ENCODE measurements at regions not wholly inside any gene's neighbourhood (a gene's known extent, or its start where the extent isn't known, plus 50 kb on each side); places are given as distances from the start of the nearest gene placed in this dataset.

DNA sequence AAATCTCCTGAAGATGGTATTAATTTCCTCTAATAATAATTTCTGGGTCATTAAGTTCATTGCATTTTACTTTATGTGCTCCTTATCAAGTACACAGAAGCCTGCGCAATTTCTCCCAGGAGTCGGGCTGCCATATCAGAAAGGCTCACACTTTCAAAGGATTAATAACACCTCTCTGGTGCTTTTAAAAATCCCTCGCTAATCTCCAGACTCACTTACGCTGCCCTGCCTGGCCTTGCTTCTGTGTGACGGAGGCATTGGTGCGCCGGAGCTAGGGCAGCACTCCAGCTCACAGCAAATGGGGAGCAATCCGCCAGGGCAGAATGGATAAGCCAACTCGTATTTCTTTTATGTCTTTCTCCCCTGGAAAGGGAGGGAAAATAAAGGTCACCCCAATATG lies 300.8 kb downstream of the EFNB2 start:
- DNase-seq (ENCODE audit: low read depth) = no peak

DNA sequence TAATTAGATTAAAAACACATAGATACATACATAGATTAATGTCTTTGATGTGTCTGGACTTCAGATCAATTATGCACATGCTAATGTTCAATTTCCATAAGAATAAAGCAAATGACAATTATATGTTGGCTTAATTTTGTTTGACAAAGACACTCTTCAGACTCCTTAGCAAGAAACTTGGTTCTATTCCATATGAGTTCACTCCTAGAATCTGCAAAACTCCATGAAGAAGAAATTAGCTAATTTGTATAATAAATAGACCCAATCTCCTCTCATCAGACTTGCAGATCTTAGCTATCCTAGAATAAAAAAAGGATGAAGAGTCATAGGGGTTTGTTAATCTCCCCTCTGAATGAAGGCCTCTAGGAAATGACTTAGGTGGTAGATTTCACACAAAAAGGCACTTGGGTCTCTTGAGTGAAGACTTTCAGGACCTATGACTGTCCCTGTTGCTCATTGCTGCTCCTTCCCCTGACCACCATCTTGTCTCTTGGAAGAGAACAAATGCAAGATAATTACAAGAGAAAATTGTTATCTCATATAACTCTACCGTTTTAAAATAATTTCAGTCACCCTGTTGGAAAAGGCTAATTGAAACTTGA lies 302.2 kb downstream of the EFNB2 start:
- DNase-seq (ENCODE audit: low read depth) = no peak

DNA sequence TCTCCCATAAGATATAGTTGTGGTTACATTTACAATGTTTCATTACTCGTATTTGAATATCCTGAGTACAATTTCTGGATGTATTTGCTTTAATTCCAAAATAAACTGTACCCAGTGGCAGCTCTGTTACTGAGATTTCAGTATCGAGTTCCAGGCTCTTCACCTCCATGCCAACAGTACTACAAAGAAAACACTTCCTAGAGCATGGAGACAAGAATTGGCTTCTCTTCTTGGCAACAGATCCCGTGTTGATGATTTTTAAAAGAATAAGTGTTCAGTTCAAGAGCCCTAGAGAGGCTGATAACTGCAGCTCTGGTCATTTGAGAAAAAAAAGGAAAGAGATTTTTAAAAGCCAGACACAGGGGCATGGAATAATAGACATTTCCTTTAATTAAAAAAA lies 302.8 kb downstream of the EFNB2 start:
- DNase-seq (ENCODE audit: low read depth) = no peak

DNA sequence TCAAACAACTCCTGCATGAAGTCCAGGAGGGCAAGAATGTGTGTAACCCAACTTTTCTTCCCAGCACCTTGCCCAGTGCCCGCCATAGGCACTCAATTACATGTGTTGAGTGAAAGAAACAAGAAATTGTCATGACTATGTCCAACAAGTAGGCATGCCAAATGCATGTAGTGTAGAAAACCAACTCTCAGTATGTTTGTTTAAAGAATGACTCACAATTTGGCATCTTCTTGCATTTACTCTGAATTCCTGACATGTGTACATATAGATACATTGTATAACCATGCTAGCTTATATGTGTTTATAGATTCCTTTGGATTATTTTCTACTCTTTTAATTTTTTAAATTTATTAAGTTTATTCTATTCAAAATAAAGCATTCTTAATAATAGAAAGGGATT lies 305.0 kb downstream of the EFNB2 start:
- no peak for DNase-seq (ENCODE audit: low read depth)

DNA sequence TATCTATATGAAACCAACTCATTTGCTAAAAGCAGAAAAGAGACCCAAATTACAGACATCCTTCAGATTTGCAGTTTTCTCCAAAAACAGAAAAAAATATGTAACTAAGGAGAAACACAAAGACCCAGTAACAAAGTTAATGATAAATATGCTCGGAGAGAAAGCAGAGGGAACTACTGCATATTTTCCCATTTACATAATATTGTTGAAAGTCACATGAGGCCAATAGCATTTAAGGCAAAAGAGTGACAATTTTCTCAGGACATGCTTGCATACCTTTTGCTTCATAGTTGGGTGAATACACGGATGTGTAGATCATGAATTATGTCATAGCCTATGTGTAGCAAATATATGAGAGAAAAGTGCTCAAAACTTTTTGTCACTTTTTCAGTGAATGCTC lies 310.3 kb downstream of the EFNB2 start:
- DNase-seq (ENCODE audit: low read depth) = no peak

DNA sequence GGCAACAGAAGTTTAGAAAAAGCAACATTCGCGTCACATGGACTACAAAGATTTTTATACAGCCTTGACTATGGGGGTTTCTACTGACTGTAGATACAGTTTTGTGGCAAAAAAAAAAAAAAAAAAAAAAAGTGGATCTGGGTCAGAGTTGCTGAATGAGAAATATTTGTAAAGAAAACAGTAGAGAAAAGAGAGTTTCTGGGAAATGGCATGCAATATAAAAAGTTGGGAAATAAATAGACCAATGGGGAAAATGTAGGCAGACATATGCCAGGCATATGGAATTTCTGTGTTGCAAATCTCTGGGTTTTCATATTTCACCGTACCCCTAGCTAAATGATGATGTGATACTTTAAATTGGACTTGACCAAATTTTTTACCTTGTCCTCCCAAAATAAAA lies 315.3 kb downstream of the EFNB2 start:
- DNase-seq (ENCODE audit: low read depth) = no peak

DNA sequence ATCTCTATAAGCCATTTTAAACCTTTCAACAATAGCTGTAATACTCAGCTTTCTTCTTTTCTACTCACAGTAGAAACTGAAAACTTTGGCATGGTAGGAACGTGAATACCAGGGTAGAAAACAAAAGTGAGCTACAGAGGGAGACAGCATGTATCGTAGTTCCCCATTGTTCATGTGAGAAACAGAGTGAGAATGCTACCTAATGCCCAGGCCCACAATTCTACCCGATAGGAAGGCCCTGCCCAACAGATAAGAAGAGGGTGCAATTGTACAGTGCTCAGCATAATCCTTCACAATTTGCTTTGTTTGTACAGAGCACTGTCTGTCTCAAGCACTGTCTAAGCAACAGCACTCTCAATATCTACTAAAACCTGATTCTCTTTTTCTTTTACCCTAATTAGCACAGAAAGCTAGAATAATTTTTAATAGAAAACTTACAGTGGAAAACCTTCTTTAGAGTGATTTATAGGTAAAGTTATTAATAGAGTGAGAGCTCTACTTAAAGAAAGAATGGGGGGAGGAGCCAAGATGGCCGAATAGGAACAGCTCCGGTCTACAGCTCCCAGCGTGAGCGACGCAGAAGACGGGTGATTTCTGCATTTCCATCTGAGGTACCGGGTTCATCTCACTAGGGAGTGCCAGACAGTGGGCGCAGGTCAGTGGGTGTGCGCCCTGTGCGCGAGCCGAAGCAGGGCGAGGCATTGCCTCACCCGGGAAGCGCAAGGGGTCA lies 322.3 kb downstream of the EFNB2 start:
- no peak for DNase-seq (ENCODE audit: low read depth)

DNA sequence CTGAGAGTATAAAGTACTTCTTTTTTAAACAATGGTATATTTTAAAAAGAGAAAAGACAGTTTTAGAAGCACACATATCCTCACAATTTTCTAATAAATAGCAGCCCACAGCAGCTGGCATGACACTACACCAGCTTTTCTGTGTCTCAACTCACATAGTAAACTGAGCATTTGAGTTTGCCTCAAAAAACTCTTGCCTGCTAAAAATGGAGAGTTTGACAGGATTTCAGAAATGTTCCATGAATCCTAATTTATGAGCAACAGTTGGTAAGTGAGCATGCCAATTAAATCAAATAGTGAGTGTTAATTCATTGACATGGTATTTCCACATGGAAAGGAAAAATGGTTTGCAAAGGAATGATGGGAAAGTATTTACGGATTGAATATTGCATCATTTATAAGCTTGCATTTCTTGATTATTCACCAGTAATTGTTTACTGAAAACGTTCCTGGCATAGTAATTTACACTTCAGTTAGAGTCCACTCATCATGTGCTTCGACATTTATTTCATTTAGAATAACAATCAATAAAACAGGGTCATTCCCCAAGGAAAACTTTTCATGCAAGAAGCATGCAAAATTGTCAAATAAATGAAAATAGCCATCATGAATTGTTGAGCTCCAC lies 323.0 kb downstream of the EFNB2 start:
- no peak for DNase-seq (ENCODE audit: low read depth)

DNA sequence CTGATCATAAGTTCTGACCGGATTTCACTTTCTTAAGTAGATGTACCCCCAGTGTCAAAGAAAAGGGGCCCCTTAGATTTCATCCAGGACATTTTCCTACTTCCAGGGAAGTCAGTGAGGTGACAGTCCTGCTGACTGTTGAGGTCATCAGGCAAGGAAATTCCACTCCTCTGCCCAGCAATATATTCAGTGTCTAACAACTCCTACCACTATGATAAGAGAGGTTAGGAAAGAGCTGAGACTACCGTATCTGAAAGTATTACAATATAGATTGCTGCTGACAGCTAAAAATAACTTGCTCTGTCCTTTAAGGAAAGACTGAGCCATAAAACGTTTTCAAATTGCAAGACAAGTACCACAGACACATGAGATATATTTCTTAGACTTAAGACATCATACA lies 325.1 kb downstream of the EFNB2 start:
- DNase-seq (ENCODE audit: low read depth) = no peak

DNA sequence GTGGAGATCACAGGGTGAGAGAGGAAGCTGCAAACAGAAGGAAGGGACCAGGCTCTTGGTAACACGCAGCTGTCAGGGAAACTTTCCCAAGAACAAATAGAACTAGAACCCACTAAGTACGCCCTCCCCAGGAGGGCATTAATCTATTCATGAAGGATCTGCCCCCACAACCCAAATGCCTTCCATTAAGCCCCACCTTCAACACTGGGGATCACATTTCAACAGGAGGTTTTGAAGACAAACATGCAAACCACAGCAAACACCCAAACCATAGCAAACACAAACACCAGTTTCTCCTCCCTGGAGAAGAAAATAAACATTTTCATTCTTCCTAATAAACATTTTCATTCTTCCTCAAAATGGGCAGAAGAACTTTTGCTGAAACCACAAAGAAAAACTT lies 329.6 kb downstream of the EFNB2 start:
- DNase-seq (ENCODE audit: low read depth) = no peak

DNA sequence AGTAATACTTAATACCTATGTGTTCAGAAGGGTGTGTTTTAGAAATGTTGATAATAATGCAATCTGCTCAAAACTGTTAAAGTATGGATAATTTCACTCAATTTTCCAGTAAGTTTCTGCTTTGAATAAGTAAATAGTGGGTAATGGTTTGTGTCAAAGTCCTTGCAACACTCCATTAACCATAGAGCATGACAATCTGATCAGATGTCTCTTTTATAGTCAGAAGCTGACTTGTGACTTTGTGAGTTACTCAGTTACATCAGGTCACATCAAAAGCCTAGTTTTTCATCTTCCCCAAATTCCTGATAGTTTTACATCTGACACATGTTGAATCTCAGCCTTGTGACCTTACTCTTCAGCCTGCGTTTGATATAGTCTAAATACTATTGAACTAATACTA lies 338.0 kb downstream of the EFNB2 start:
- DNase-seq (ENCODE audit: low read depth) = no peak

DNA sequence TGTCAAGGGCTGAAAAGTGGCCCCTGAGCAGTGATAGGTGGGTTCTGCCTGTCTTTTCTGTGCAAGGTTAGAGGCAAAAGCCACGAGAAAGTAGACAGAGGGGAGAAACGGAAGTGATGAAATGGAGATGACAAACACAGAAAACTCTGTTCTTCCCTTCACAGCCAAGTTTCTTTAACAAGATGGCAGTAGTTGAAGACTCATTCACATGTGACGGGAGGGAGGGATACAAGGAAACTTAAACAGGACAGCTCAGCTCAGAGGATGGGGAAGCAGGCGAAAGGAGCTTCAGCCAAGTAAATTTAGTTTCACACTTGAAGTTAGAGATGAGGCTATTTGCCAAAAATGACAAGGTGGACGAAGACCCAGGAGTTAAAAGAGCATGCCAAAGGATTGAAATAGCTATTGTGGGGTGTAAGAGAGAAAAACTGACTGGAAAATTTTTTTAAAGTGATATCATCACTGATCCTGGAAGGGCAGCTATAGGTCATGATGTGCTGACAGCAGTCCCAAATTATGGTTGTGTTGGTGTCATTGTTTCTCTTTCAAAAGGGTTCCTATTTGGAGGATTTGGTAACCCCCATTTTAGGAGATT lies 347.9 kb downstream of the EFNB2 start:
- DNase-seq (ENCODE audit: low read depth) = no peak

DNA sequence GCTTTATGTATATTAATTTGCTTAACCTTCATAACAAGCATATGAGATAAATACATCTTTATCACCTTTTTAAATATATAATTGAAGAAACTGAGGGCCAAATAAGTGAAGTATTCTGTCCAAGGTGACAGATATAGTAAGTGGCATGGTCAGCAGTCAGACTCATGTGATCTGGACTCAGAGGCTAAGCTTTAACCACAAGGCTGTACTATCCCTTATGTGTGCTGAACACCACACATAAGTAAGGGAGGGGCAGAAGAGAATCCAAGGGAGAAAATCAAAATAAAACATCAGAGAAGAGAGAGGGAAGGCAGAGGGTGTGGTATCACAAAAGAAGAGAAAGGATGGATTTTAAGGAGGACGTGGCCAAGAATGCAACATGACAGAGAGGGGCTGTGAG lies 348.4 kb downstream of the EFNB2 start:
- DNase-seq (ENCODE audit: low read depth) = no peak

DNA sequence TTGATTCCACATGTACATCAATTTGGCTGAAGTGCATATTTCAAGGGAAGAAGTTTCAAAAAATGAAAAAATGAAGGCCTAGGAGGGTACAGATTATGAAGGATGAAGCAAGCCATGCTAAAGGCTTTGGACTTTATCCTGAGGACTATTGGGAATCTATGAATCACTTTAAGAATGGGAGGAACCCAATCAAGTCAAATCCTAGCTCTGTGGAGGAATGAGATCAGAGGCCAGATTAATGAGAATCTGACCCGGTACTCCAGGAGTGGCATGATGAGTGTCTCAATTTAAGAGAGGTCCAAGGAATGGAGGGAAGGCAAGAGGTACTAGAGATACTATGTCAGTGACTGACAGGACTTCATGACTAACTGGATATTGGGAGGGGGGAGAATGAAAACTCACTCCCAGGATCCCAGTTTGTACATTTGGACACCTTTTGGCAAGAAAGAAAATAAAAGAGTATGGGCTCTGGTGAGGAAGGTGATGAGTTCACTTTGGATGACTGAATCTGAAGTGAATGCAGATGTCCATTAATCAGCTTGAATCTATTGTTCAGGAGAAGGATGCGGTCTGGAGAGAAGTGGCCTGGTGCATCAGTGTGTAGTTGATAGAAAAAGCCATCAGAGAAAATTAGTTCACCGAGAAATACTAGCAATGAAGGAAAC lies 349.0 kb downstream of the EFNB2 start:
- DNase-seq (ENCODE audit: low read depth) = no peak

DNA sequence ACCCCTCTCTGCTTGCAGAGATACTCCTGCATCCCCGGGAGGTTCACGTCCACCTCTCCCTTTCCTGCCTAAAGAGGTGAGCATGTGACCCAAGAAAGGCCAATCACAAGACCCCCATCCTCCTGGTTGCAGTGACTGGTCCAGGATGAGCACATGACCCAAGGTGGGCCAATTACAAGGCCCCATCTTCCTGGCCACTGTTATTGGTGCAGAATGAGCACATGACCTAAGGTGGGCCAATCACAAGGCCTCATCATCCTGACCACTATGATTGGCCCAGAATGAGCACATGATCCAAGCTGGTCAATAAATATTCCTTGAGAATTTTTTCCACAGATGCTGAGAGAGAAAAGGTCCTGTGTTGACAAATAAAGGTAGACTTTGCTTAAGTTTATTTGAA lies 350.7 kb downstream of the EFNB2 start:
- DNase-seq (ENCODE audit: low read depth) = no peak

DNA sequence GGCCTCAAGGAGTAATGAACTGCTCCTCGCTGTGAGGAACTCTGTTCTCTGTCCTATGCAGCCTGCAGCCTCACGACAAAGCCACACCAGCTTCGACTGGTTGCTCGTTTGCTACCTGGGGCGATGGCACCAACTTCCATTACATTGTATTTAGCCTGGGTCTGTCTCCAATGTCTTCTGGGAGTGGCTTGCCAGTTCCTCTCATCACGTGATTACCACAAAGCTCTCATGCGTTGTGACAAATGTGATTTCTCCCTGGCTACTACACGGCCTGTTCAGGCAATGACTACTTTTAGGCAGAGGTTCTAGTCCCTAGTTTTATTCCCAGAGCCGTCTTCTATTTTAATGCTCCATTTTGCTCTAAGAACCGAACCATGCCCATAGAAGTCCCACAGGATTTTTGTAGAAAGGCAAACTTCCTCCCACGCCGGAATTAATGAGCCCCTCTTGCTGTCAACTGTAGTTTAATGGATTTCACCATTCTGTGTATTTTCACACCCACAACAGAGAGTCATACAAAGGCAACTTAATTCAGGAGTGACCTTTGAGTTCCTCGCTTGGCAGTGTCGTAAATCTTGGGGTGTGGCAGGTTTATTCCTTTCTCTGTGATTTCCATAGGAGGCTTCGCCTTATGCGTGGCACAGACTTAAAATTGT lies 351.9 kb downstream of the EFNB2 start:
- no peak for DNase-seq (ENCODE audit: low read depth)

DNA sequence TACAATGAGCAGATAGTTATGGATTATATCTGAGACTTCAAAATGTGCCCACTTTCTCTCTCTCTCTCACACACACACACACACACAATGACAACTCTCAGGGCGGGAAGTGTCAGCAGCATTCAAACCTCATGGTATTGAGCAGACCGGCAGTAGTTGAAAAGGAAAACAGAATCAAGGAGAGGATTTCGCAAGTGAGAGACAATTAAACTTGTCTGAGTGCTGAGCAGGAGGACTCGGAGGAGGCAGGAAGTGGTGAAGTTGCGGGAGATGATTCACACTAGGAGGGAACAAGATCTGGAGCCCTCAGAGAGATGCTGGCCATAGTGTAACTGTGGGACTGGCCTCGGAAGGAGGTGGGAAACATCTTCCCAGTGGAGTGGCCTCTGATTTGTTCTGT lies 353.1 kb downstream of the EFNB2 start:
- DNase-seq (ENCODE audit: low read depth) = no peak

DNA sequence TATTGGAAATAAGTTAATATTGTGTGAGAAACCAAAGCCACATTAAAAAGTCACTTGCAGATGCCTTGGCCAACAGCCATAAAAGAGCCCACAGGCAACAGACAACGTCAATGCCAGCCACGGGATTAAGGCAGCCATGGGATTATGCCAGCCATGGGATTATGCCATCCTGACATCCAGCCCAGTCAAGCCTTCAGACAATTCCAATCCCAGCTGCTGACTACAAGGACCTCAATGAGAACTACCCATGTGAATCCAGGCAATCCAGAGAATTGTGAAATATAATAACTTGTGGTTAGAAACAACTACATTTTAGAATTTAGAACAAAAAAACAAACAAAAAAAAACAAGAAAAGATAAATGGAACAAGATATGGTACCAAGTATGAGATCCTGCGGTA lies 356.6 kb downstream of the EFNB2 start:
- DNase-seq (ENCODE audit: low read depth) = no peak

DNA sequence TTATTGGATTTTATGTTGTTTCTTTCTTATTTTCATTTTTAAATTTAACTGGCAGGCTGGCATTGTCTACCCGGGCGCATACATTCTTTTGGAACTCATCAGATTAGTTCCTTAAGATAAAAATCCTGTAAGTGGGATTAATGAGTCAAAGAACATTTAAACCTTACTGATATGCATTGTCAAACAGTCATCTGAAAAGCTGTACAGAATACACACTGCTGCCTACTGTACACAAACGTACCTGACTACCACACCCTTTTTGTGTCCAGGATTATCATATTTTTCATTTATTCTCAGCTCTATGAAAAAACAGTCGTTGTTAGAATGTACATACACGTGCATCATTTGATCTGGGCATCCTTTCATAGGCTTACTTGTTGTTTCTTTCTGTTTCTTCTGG lies 358.3 kb downstream of the EFNB2 start:
- no peak for DNase-seq (ENCODE audit: low read depth)

DNA sequence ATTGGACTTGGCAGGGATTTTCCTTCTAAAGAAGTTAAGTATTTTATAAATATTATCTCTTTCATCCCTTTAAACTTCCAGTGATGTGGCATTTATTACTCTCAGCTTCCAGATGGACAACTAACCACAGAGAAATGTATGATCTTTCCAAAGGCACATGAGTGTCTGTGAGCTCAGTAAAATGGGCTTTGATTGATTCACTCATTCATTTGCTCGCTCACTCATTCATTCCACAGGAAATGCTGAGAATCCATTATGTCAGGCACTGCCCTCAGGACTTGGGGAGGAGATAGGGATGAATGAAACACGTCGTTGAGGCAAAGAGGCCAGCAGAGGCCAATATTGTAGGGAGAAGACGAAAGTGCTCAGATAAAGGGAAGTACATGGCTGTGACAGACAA lies 359.3 kb downstream of the EFNB2 start:
- no peak for DNase-seq (ENCODE audit: low read depth)

DNA sequence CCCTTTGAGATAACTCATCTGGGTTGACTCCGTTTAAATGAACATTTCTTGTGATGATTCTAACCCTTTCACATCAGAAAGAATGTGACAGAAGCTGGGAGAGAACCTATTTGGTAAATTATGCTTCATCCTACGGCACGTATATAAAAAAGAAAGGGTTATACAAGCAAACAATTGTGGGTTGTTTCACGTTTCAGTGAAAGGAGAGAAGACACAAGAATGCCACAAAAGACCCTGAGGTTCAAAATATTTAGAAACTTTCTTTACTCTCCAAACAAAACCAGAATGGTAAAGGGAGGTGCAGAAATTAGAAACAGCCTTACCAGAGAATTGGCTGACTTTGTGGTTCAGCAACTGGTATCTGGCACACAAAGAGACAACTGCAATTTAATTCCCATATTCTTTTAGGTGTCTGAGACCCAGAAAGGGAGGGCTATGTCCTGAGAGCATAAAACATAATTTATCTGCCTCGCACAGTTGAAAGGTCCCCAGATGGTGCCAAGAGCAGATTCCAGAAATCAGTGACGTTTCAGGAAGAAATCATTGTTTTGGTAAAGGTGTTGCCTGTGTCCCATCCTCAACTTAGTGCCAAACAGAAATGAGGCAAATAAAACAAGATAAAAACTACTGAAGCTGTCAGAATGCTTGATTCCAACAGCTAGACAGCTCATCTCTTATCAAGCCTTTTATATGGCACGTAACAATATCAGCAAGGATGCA lies 361.4 kb downstream of the EFNB2 start:
- no peak for DNase-seq (ENCODE audit: low read depth)

DNA sequence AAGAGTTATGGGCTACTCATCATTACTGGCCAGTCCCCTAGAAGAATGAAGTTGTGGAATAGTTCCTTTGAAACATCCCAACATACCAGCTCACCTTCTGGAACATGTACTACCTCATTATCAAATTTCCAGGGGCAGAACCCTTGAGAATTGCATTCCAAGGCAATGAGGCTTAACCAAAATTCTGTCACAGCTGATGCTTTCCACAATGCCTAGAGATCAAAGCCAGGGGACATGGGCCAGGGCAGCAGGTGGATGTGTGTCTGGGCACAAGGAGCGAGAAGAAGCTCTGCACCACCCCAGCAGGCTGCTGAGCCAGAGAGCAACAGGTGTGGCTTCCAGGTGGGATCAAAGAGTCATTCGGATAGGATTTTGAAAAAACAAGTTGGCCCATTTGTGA lies 362.1 kb downstream of the EFNB2 start:
- no peak for DNase-seq (ENCODE audit: low read depth)
